IMR-90 (cell line): ENCODE measurements at regions not wholly inside any gene's neighbourhood (a gene's known extent, or its start where the extent isn't known, plus 50 kb on each side); places are given as distances from the start of the nearest gene placed in this dataset.

Experiments used
- ATAC-seq: fragments of 200-7000 bp; cut with Tn5 transposase; 2 replicates; pipeline ENCODE4 v1.9.1; 2020; ENCODE audit warnings: low read depth, mild to moderate bottlenecking, moderate library complexity
- BruUV-seq: library from RNA; stranded (reverse); fragments of 400-500 nt; replicated peaks from 2 replicates; lab custom pipeline; 2021; lab: Mats Ljungman, UMichigan
- CTCF ChIA-PET: fragments of 300-600 bp; formaldehyde crosslinking; extraction: SDS; loops from one replicate; lab custom pipeline; 2021; ENCODE audit warnings: antibody characterized with exemption; lab: Yijun Ruan, JAX
- POLR2A ChIA-PET: fragments of 300-600 bp; sonication (Branson Sonifier 250); formaldehyde crosslinking; loops from one replicate; lab custom pipeline; 2022; ENCODE audit warnings: antibody characterized with exemption; ENCODE audit not compliant: unreplicated experiment; lab: Charles Lee
- DNase-seq: peaks from one replicate; pipeline ENCODE4 v3.0.0; 2013
- H2AFZ ChIP-seq: replicated peaks from 2 replicates; pipeline ENCODE3; 2013; ENCODE audit warnings: low read length, mild to moderate bottlenecking; ENCODE audit not compliant: poor library complexity
- H2AK5ac ChIP-seq: 2 replicates; pipeline ENCODE4 v1.6.1; 2013; ENCODE audit warnings: low read depth, low read length, inconsistent platforms
- H2AK9ac ChIP-seq: replicated peaks from 2 replicates; pipeline ENCODE3; 2013; ENCODE audit warnings: mild to moderate bottlenecking, low read depth, low read length, moderate library complexity; ENCODE audit not compliant: poor library complexity
- H2BK120ac ChIP-seq: 2 replicates; pipeline ENCODE4 v1.6.1; 2013; ENCODE audit warnings: low read depth, low read length, inconsistent platforms
- H2BK15ac ChIP-seq: 3 replicates; pipeline ENCODE4 v1.6.1; 2013; ENCODE audit warnings: low read depth, low read length, inconsistent platforms
- H2BK20ac ChIP-seq: 2 replicates; pipeline ENCODE4 v1.6.1; 2013; ENCODE audit warnings: low read depth, mild to moderate bottlenecking, inconsistent platforms, low read length, moderate library complexity
- H2BK5ac ChIP-seq: 2 replicates; pipeline ENCODE4 v1.6.1; 2013; ENCODE audit warnings: mild to moderate bottlenecking, low read depth, low read length, inconsistent platforms; ENCODE audit not compliant: poor library complexity, severe bottlenecking
- H3K14ac ChIP-seq: replicated peaks from 2 replicates; pipeline ENCODE4 v1.6.1; 2013; ENCODE audit warnings: low read depth, low read length, inconsistent platforms
- H3K18ac ChIP-seq: 2 replicates; pipeline ENCODE4 v1.6.1; 2013; ENCODE audit warnings: low read depth, low read length, control low read depth
- H3K23ac ChIP-seq: 2 replicates; pipeline ENCODE4 v1.6.1; 2013; ENCODE audit warnings: low read depth, low read length, inconsistent platforms
- H3K27ac ChIP-seq: 2 replicates; pipeline ENCODE4 v1.5.1; 2013; ENCODE audit warnings: mild to moderate bottlenecking, control low read depth, low read length; ENCODE audit not compliant: insufficient read depth
- H3K27me3 ChIP-seq: 2 replicates; pipeline ENCODE4 v1.6.1; 2013; ENCODE audit warnings: low read length; ENCODE audit not compliant: control insufficient read depth, insufficient read depth
- H3K36me3 ChIP-seq: 2 replicates; pipeline ENCODE4 v1.6.1; 2013; ENCODE audit warnings: low read length, mixed read lengths; ENCODE audit not compliant: control insufficient read depth, insufficient read depth
- H3K4ac ChIP-seq: 2 replicates; pipeline ENCODE4 v1.6.1; 2013; ENCODE audit warnings: low read depth, low read length, inconsistent platforms
- H3K4me1 ChIP-seq: 2 replicates; pipeline ENCODE4 v1.6.1; 2013; ENCODE audit warnings: low read length, mixed read lengths; ENCODE audit not compliant: control insufficient read depth, insufficient read depth
- H3K4me2 ChIP-seq: 2 replicates; pipeline ENCODE4 v1.6.1; 2013; ENCODE audit warnings: low read depth, mild to moderate bottlenecking, control low read depth, low read length, moderate library complexity
- H3K4me3 ChIP-seq: 2 replicates; pipeline ENCODE4 v1.5.1; 2013; ENCODE audit warnings: low read depth, mild to moderate bottlenecking, control low read depth, low read length, moderate library complexity; ENCODE audit not compliant: insufficient read depth
- H3K56ac ChIP-seq: 2 replicates; pipeline ENCODE4 v1.6.1; 2013; ENCODE audit warnings: low read length, inconsistent platforms; ENCODE audit not compliant: insufficient read depth; ENCODE audit errors: extremely low read depth
- H3K79me1 ChIP-seq, 2 experiments: 2 replicates each; pipeline ENCODE4 v1.6.1; 2013; ENCODE audit warnings: low read length in 2 of 2, inconsistent platforms in 1 of 2, low read depth in 1 of 2
- H3K9ac ChIP-seq: 2 replicates; pipeline ENCODE4 v1.6.1; 2013; ENCODE audit warnings: low read depth, low read length, control low read depth
- H3K9me1 ChIP-seq: 2 replicates; pipeline ENCODE4 v1.6.1; 2013; ENCODE audit warnings: low read length, inconsistent platforms; ENCODE audit not compliant: insufficient read depth
- H3K9me3 ChIP-seq: 2 replicates; pipeline ENCODE4 v1.6.1; 2013; ENCODE audit warnings: low read length; ENCODE audit not compliant: control insufficient read depth, insufficient read depth
- H4K20me1 ChIP-seq: 2 replicates; pipeline ENCODE4 v1.6.1; 2013; ENCODE audit warnings: low read length, inconsistent platforms; ENCODE audit not compliant: insufficient read depth
- H4K5ac ChIP-seq: 2 replicates; pipeline ENCODE4 v1.6.1; 2013; ENCODE audit warnings: mild to moderate bottlenecking, low read depth, low read length, control low read depth
- H4K8ac ChIP-seq, 2 experiments: 2 replicates each; pipeline ENCODE4 v1.6.1; 2013; ENCODE audit warnings: low read depth in 2 of 2, low read length in 2 of 2, control low read depth in 1 of 2, inconsistent platforms in 1 of 2
- H4K91ac ChIP-seq: 2 replicates; pipeline ENCODE4 v1.6.1; 2013; ENCODE audit warnings: low read depth, low read length, inconsistent platforms; ENCODE audit not compliant: insufficient read depth
- CEBPB ChIP-seq: IDR thresholded peaks from 2 replicates; pipeline ENCODE4 v1.6.1; 2012; ENCODE audit warnings: low read depth, low read length, improper control_type of control experiment
- CHD1 ChIP-seq: IDR thresholded peaks from 2 replicates; pipeline ENCODE4 v1.6.1; 2012; ENCODE audit warnings: low read depth, low read length, improper control_type of control experiment
- CTCF ChIP-seq: conservative IDR thresholded peaks from 2 replicates; pipeline ENCODE4 v1.5.1; 2012; ENCODE audit warnings: mild to moderate bottlenecking, low read depth, low read length, improper control_type of control experiment
- ELK1 ChIP-seq: fragments of 150-350 bp; IDR thresholded peaks from 2 replicates; pipeline ENCODE4 v1.6.1; 2016; ENCODE audit warnings: low read depth, mild to moderate bottlenecking, low read length, moderate library complexity, borderline replicate concordance
- FOS ChIP-seq: fragments of 150-350 bp; IDR thresholded peaks from 2 replicates; pipeline ENCODE4 v1.6.1; 2016; ENCODE audit warnings: low read depth, low read length
- MAFK ChIP-seq: IDR thresholded peaks from 2 replicates; pipeline ENCODE4 v1.6.1; 2012; ENCODE audit warnings: low read depth, low read length, improper control_type of control experiment
- MAZ ChIP-seq: IDR thresholded peaks from 2 replicates; pipeline ENCODE4 v1.6.1; 2012; ENCODE audit warnings: low read depth, mild to moderate bottlenecking, low read length, improper control_type of control experiment, moderate library complexity, borderline replicate concordance
- MXI1 ChIP-seq: IDR thresholded peaks from 2 replicates; pipeline ENCODE4 v1.6.1; 2012; ENCODE audit warnings: low read depth, mild to moderate bottlenecking, low read length, moderate library complexity, borderline replicate concordance
- NFE2L2 ChIP-seq: fragments of 150-350 bp; IDR thresholded peaks from 2 replicates; pipeline ENCODE4 v1.6.1; 2016; ENCODE audit warnings: low read depth, mild to moderate bottlenecking, low read length
- SMC3 ChIP-seq: fragments of 150-350 bp; IDR thresholded peaks from 2 replicates; pipeline ENCODE4 v1.6.1; 2016; ENCODE audit warnings: low read depth, mild to moderate bottlenecking, antibody characterized with exemption, low read length, moderate library complexity
- WGBS, 2 experiments: methylation state at CpG; one replicate each; pipeline versions ENCODE4 v1.1.5 to v1.1.7; 2013; ENCODE audit warnings: missing lambda C conversion rate in 2 of 2; ENCODE audit not compliant: insufficient read length in 1 of 2; ENCODE audit errors: extremely low coverage in 2 of 2; 5-methylcytosine and 5-hydroxymethylcytosine counted together
- dilution Hi-C: fragments of 300-500 bp; cut with HindIII; formaldehyde crosslinking; loops from one replicate; pipeline ENCODE4 v1.14.3; 2018; ENCODE audit warnings: low sequenced_read_pairs; ENCODE audit not compliant: unreplicated experiment
- in situ Hi-C: fragments of 300-500 bp; cut with MboI; formaldehyde crosslinking; loops from 3 replicates; pipeline ENCODE4 v1.14.3; 2019; ENCODE audit warnings: low sequenced_read_pairs, inconsistent platforms, mixed read lengths
- intact Hi-C: fragments of 100-400 bp; cut with micrococcal nuclease; formaldehyde crosslinking; loops from 2 replicates; pipeline ENCODE4 v1.10.0; 2022

GRCh38 chr5:87867281-87867680 lies 401.4 kb downstream of the TMEM161B start:
- H3K14ac ChIP-seq: no peak overlapping the region
- no peak overlapping the region for H2BK120ac ChIP-seq
- no peaks in the 10 kb centered on the region for H3K79me1 ChIP-seq
- TF ChIP-seq MAZ: no peak
- TF ChIP-seq CEBPB: no peak
- TF ChIP-seq ELK1: no peak
- TF ChIP-seq MAFK: no peak
- TF ChIP-seq FOS: no peak
- no peak for TF ChIP-seq NFE2L2
- no peak for TF ChIP-seq SMC3
- TF ChIP-seq CTCF: no peak
- TF ChIP-seq MXI1: no peak
- TF ChIP-seq CHD1: no peak
- H4K8ac ChIP-seq: no peak overlapping the region
- H3K23ac ChIP-seq: no peak overlapping the region
- H2AFZ ChIP-seq: no peak overlapping the region
- no peak overlapping the region for H2AK5ac ChIP-seq
- in situ Hi-C loops: no loop called here
- ATAC-seq (no peak), DNase-seq (no peak)
- BruUV-seq: no TSS peak
- no peak overlapping the region for H3K27ac ChIP-seq
- no peaks in the 10 kb centered on the region for H3K4me1 ChIP-seq
- H4K20me1 ChIP-seq: no peaks in the 10 kb centered on the region
- no peak overlapping the region for H2BK20ac ChIP-seq
- H2BK15ac ChIP-seq: no peak overlapping the region
- H4K5ac ChIP-seq: no peak overlapping the region
- no peak overlapping the region for H3K18ac ChIP-seq
- H3K9me3 ChIP-seq: no peaks in the 10 kb centered on the region
- H3K9ac ChIP-seq: no peak overlapping the region
- no peak overlapping the region for H3K4me2 ChIP-seq
- intact Hi-C loops: no loop called here
- no peaks in the 10 kb centered on the region for H3K36me3 ChIP-seq
- ChIA-PET CTCF (no interaction called here), POLR2A (no interaction called here)
- H3K56ac ChIP-seq: peak overlapping the region; percentile 17; the same call in 1 of the 2 replicates
- 20% methylated on average over 1 of the region's 4 CpGs; no CpG with 5 or more reads in 1 of the 2 experiments for WGBS, 2 experiments
- no peaks in the 10 kb centered on the region for H3K9me1 ChIP-seq
- dilution Hi-C loops: no loop called here
- no peak overlapping the region for H3K4ac ChIP-seq
- H3K27me3 ChIP-seq: no peaks in the 10 kb centered on the region
- H3K4me3 ChIP-seq: no peak overlapping the region
- no peak overlapping the region for H2AK9ac ChIP-seq
- no peak overlapping the region for H4K91ac ChIP-seq
- no peak overlapping the region for H2BK5ac ChIP-seq
